Stomach (tissue), 8 donors: ENCODE measurements at regions not wholly inside any gene's neighbourhood (a gene's known extent, or its start where the extent isn't known, plus 50 kb on each side); places are given as distances from the start of the nearest gene placed in this dataset.

Experiments used
- DNase-seq, 2 donors: peaks; one replicate each; pipeline versions ENCODE4 v3.0.0 to v3.0.0-alpha.2; 2013 to 2019
- H3K27ac ChIP-seq, 5 donors: fragments of 200-600 bp in 4 of 5; sonication (generic) in 4 of 5; one replicate each; pipeline ENCODE4 v1.5.1; 2013 to 2019; ENCODE audit warnings: mild to moderate bottlenecking in 1 of 5, moderate library complexity in 1 of 5
- H3K27me3 ChIP-seq, 3 donors: fragments of 200-600 bp; sonication (generic); one replicate each; pipeline ENCODE4 v1.5.1; 2017 to 2019; ENCODE audit warnings: mixed run types in 1 of 3
- H3K36me3 ChIP-seq, 4 donors: fragments of 200-600 bp; sonication (generic); 1 replicate in 3 of 4; 2 replicates in 1 of 4; pipeline ENCODE4 v1.5.1; 2016 to 2019
- H3K4me1 ChIP-seq, 4 donors: fragments of 200-600 bp; sonication (generic); one replicate each; pipeline ENCODE4 v1.5.1; 2016 to 2019
- H3K4me3 ChIP-seq, 4 donors: fragments of 200-600 bp; sonication (generic) in 3 of 4; one replicate each; pipeline ENCODE4 v1.5.1; 2016 to 2019; ENCODE audit warnings: mild to moderate bottlenecking in 1 of 4
- H3K9me3 ChIP-seq, 4 donors: fragments of 200-600 bp; sonication (generic); one replicate each; pipeline ENCODE4 v1.5.1; 2016 to 2019
- CTCF ChIP-seq, 7 experiments: fragments of 450-650 bp in 4 of 7; fragments of 200-600 bp in 3 of 7; sonication (generic) in 3 of 7; IDR thresholded peaks; one replicate each; pipeline ENCODE4 v1.5.1; 2016 to 2019; ENCODE audit warnings: antibody characterized with exemption in 7 of 7, control low read depth in 2 of 7, mild to moderate bottlenecking in 1 of 7
- EP300 ChIP-seq: sonication (generic); formaldehyde crosslinking; IDR thresholded peaks from one replicate; pipeline ENCODE4 v1.6.1; 2017; ENCODE audit warnings: antibody characterized with exemption
- POLR2A ChIP-seq, 4 donors: fragments of 450-650 bp; IDR thresholded peaks; one replicate each; pipeline ENCODE4 v1.6.1; 2016; ENCODE audit warnings: antibody characterized with exemption in 4 of 4, control low read depth in 2 of 4, mild to moderate bottlenecking in 1 of 4, moderate library complexity in 1 of 4
- POLR2AphosphoS5 ChIP-seq, 3 donors: sonication (generic); formaldehyde crosslinking; IDR thresholded peaks; one replicate each; pipeline ENCODE4 v1.6.1; 2016; ENCODE audit warnings: antibody characterized with exemption in 3 of 3
- WGBS, 5 donors: extraction: QIAGEN DNeasy Blood & Tissue Kit in 3 of 5; methylation state at CpG; one replicate each; pipeline versions ENCODE4 v1.1.5 to v1.1.7; 2013 to 2018; 5-methylcytosine and 5-hydroxymethylcytosine counted together
- intact Hi-C: fragments of 100-400 bp; cut with DNase I; formaldehyde crosslinking; loops from one replicate; pipeline ENCODE4 v1.15.1; 2023; ENCODE audit warnings: low total_unique reads
- donor health status: healthy with polysubstance abuse.
- donor health status: Bipolar disorder and iron deficiency.
- donor health status: healthy.

- TF ChIP-seq POLR2A (IDR thresholded peaks at IDR 0.05) (no peak), CTCF (IDR thresholded peaks at IDR 0.05) (no peak), POLR2AphosphoS5 (IDR thresholded peaks at IDR 0.05) (no peak), EP300 (no peak)
- 60 to 92% (median 84%) methylated on average over 1 of the region's 1 CpG for WGBS, 5 donors
- H3K36me3 ChIP-seq = no peaks in the 10 kb centered on the region
- H3K9me3 ChIP-seq = no peaks in the 10 kb centered on the region
- intact Hi-C loops = no loop called here
- H3K27me3 ChIP-seq = no peaks in the 10 kb centered on the region
- no peak for DNase-seq
- no peaks in the 10 kb centered on the region for H3K4me1 ChIP-seq
- H3K4me3 ChIP-seq = no peak overlapping the region
- no peak overlapping the region for H3K27ac ChIP-seq
These were observed 212.9 kb downstream of the PDHA2 start for GRCh38 chr4:96052827-96053226.

GRCh38 chr4:96056346-96056934 lies 216.5 kb downstream of the PDHA2 start:
- intact Hi-C loops = no loop called here
- H3K27me3 ChIP-seq = no peaks in the 10 kb centered on the region
- no peak for DNase-seq
- WGBS, 5 donors = 90 to 94% (median 92%) methylated on average over 12 of the region's 12 CpGs
- TF ChIP-seq EP300 = no peak
- no peak for TF ChIP-seq POLR2A (IDR thresholded peaks at IDR 0.05)
- TF ChIP-seq CTCF (IDR thresholded peaks at IDR 0.05) = no peak
- TF ChIP-seq POLR2AphosphoS5 (IDR thresholded peaks at IDR 0.05) = no peak
- no peaks in the 10 kb centered on the region for H3K9me3 ChIP-seq
- no peaks in the 10 kb centered on the region for H3K4me1 ChIP-seq
- no peak overlapping the region for H3K4me3 ChIP-seq
- H3K27ac ChIP-seq = no peak overlapping the region
- no peaks in the 10 kb centered on the region for H3K36me3 ChIP-seq

DNA sequence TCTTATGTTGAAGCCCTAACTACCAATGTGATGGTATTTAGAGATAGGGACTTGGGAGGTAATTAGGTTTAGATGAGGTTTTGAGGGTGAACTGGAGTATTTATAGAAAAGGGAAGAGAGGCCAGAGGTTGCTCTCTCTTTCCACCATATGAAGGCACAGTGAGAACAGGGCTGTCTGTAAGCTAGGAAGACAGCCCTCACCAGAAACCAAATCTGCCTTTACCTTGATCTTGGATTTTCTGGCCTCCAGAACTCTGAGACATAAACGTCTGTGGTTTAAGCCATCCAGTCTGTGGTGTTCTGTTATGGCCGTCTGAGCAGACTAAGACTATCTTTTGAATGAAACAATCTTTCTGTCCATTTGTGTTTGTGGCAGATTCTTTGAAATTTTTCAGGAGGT lies 223.7 kb downstream of the PDHA2 start:
- no peak overlapping the region for H3K27ac ChIP-seq
- 34 to 65% (median 62%) methylated on average over 2 of the region's 2 CpGs for WGBS, 5 donors
- H3K4me3 ChIP-seq = no peak overlapping the region
- DNase-seq = no peak
- H3K27me3 ChIP-seq = no peaks in the 10 kb centered on the region
- no peaks in the 10 kb centered on the region for H3K9me3 ChIP-seq
- no peaks in the 10 kb centered on the region for H3K36me3 ChIP-seq
- intact Hi-C loops = no loop called here
- H3K4me1 ChIP-seq = no peaks in the 10 kb centered on the region
- TF ChIP-seq POLR2AphosphoS5 (IDR thresholded peaks at IDR 0.05) (no peak), EP300 (no peak), CTCF (IDR thresholded peaks at IDR 0.05) (no peak), POLR2A (IDR thresholded peaks at IDR 0.05) (no peak)

- 88 to 97% (median 91%) methylated on average over 2 of the region's 2 CpGs for WGBS, 5 donors
- Histone ChIP-seq H3K4me1 (no peaks in the 10 kb centered on the region), H3K4me3 (no peak overlapping the region), H3K36me3 (no peaks in the 10 kb centered on the region), H3K27me3 (no peaks in the 10 kb centered on the region), H3K9me3 (no peaks in the 10 kb centered on the region), H3K27ac (no peak overlapping the region)
- TF ChIP-seq EP300 (no peak), POLR2A (IDR thresholded peaks at IDR 0.05) (no peak), CTCF (IDR thresholded peaks at IDR 0.05) (no peak), POLR2AphosphoS5 (IDR thresholded peaks at IDR 0.05) (no peak)
- intact Hi-C loops = no loop called here
- no peak for DNase-seq
These were observed 233.6 kb downstream of the PDHA2 start for GRCh38 chr4:96073461-96073860.
